Osteoblast (primary cell): ENCODE measurements at regions not wholly inside any gene's neighbourhood (a gene's known extent, or its start where the extent isn't known, plus 50 kb on each side); places are given as distances from the start of the nearest gene placed in this dataset.

Experiments used
- DNase-seq: peaks from one replicate; pipeline ENCODE4 v3.0.0; 2011; ENCODE audit warnings: low spot score, mixed read lengths; ENCODE audit not compliant: insufficient read length; ENCODE audit errors: missing footprints
- H2AFZ ChIP-seq: 2 replicates; pipeline ENCODE4 v1.6.0; 2011; ENCODE audit warnings: mild to moderate bottlenecking, low read length
- H3K27ac ChIP-seq: 2 replicates; pipeline ENCODE4 v1.5.1; 2011; ENCODE audit warnings: mild to moderate bottlenecking, low read depth, low read length, moderate library complexity
- H3K27me3 ChIP-seq: 2 replicates; pipeline ENCODE4 v1.6.0; 2012; ENCODE audit warnings: mild to moderate bottlenecking, control low read depth, inconsistent platforms, low read length, moderate library complexity; ENCODE audit not compliant: insufficient read depth
- H3K36me3 ChIP-seq: 2 replicates; pipeline ENCODE4 v1.5.1; 2011; ENCODE audit warnings: mild to moderate bottlenecking, low read length, control low read depth, moderate library complexity; ENCODE audit not compliant: insufficient read depth
- H3K4me1 ChIP-seq: 2 replicates; pipeline ENCODE4 v1.5.1; 2011; ENCODE audit warnings: mild to moderate bottlenecking, low read length, control low read depth, moderate library complexity; ENCODE audit not compliant: insufficient read depth
- H3K4me2 ChIP-seq: 2 replicates; pipeline ENCODE4 v1.6.0; 2011; ENCODE audit warnings: mild to moderate bottlenecking, low read length; ENCODE audit not compliant: insufficient read depth
- H3K4me3 ChIP-seq: fragments of 200-600 bp; sonication (generic); 3 replicates; pipeline ENCODE4 v1.5.1; 2012; ENCODE audit warnings: mild to moderate bottlenecking, low read length, inconsistent platforms; ENCODE audit not compliant: insufficient read depth
- H3K79me2 ChIP-seq: 2 replicates; pipeline ENCODE4 v1.6.0; 2012; ENCODE audit warnings: mild to moderate bottlenecking, low read length, control low read depth, inconsistent platforms; ENCODE audit not compliant: insufficient read depth
- H3K9me3 ChIP-seq: 2 replicates; pipeline ENCODE4 v1.5.1; 2011; ENCODE audit warnings: low read depth, low read length, control low read depth
- H4K20me1 ChIP-seq: 2 replicates; pipeline ENCODE4 v1.6.0; 2012; ENCODE audit warnings: mild to moderate bottlenecking, low read length, control low read depth; ENCODE audit not compliant: insufficient read depth
- TF ChIP-seq, protein P1 (sequence below): IDR thresholded peaks from 2 replicates; pipeline ENCODE4 v1.5.1; 2011; ENCODE audit warnings: mild to moderate bottlenecking, low read depth, low read length, moderate library complexity; ENCODE audit errors: extremely low read depth

DNA sequence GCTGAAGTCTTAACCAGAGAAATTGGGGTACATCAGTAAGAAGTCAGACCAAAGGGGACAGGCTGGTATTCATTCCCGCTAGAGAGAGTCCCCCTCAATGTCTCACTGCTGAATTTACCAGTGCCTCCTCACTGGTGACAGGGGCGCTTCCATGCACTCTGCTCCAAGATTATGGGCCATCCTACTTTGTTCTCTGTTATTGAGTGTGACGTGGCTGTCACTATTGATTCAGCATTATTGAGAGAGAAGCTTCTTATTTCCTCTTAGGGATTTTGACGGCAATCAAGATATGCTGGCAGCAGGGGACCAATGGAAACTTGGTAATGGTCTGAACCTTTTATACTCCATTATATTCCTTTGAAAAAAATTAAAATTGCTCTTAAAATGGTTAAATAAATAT is 118.6 kb downstream of the SYF2 start:
- Histone ChIP-seq H3K4me3 (no peak overlapping the region), H3K79me2 (no peaks in the 10 kb centered on the region), H3K27ac (no peak overlapping the region), H4K20me1 (no peaks in the 10 kb centered on the region), H3K4me2 (no peak overlapping the region), H3K36me3 (no peaks in the 10 kb centered on the region), H2AFZ (no peak overlapping the region), H3K4me1 (no peaks in the 10 kb centered on the region), H3K27me3 (peaks cover 8% of the 10 kb centered on the region), H3K9me3 (peaks cover 8% of the 10 kb centered on the region)
- DNase-seq = no peak
- TF ChIP-seq, protein P1, sequence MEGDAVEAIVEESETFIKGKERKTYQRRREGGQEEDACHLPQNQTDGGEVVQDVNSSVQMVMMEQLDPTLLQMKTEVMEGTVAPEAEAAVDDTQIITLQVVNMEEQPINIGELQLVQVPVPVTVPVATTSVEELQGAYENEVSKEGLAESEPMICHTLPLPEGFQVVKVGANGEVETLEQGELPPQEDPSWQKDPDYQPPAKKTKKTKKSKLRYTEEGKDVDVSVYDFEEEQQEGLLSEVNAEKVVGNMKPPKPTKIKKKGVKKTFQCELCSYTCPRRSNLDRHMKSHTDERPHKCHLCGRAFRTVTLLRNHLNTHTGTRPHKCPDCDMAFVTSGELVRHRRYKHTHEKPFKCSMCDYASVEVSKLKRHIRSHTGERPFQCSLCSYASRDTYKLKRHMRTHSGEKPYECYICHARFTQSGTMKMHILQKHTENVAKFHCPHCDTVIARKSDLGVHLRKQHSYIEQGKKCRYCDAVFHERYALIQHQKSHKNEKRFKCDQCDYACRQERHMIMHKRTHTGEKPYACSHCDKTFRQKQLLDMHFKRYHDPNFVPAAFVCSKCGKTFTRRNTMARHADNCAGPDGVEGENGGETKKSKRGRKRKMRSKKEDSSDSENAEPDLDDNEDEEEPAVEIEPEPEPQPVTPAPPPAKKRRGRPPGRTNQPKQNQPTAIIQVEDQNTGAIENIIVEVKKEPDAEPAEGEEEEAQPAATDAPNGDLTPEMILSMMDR = no peak

DNA sequence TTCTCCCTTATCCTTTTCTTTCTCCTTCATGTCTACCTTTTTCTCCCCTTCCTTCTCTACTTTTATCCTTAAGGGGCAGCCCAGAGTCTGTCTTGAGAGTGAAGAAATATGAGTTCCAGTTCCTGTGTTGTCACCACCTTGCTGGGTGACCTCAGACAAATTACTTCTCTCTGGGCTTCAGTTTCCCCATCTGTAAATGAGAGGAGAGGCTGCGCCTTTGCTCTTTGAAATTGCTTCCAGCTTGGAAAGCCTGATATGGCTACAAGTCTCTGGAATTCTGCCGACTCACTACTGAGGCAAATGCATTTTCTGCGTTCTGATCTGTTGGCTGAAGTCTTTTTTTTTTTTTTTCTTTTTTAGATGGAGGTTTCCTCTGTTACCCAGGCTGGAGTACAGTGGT is 119.2 kb downstream of the SYF2 start:
- Histone ChIP-seq H3K9me3 (peaks cover 8% of the 10 kb centered on the region), H3K4me3 (no peak overlapping the region), H2AFZ (no peak overlapping the region), H3K4me2 (no peak overlapping the region), H3K27me3 (peaks cover 8% of the 10 kb centered on the region), H3K79me2 (no peaks in the 10 kb centered on the region), H4K20me1 (no peaks in the 10 kb centered on the region), H3K36me3 (no peaks in the 10 kb centered on the region), H3K4me1 (no peaks in the 10 kb centered on the region), H3K27ac (no peak overlapping the region)
- no peak for DNase-seq
- TF ChIP-seq, protein P1 = no peak

DNA sequence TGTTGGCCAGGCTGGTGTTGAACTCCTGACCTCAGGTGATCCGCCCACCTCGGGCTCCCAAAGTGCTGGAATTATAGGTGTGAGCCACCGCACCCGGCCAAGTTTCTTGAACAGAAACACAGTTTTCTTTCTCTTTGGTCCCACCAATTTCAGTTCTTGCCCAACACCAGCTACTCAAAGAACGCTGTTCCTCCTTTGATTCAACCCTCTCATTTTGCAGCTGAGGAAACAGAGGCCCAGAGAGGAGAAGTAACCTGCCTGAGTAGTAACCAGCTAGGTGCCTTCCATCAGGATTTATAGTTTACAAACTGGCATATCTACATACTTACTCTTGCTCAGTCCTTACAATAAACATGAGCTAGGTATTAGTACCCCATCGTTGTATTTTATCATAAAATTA is 119.9 kb downstream of the SYF2 start:
- Histone ChIP-seq H3K4me3 (no peak overlapping the region), H3K79me2 (no peaks in the 10 kb centered on the region), H2AFZ (no peak overlapping the region), H3K27me3 (peaks cover 8% of the 10 kb centered on the region), H3K4me2 (no peak overlapping the region), H3K36me3 (no peaks in the 10 kb centered on the region), H3K27ac (no peak overlapping the region), H3K9me3 (peaks cover 7% of the 10 kb centered on the region), H4K20me1 (no peaks in the 10 kb centered on the region), H3K4me1 (peaks cover 6% of the 10 kb centered on the region)
- TF ChIP-seq, protein P1 = no peak
- DNase-seq = no peak

DNA sequence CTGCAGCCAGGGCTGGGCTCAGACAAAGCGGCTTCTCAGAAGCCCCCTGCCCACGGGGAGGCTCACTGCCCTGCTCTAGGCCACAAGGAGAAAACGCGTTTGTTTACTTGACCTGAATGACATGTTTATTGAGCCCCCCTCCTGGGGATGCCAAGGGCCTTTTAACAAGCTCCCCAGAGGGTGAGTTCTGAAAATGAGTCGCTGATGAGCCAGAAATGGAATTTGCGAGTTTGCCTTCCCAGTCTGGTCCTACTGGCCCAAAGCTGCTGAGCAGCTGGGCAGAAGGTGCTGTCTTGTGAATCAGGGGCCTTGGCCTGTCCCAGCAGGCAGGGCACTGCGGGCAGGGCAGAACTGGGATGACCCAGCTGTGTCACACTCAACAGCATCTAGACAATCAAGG is 120.6 kb downstream of the SYF2 start:
- no peak overlapping the region for H3K4me3 ChIP-seq
- H3K4me1 ChIP-seq = peaks cover 8% of the 10 kb centered on the region
- no peak overlapping the region for H3K4me2 ChIP-seq
- H3K27me3 ChIP-seq = peaks cover 11% of the 10 kb centered on the region
- DNase-seq = peak; percentile 18
- H3K79me2 ChIP-seq = no peaks in the 10 kb centered on the region
- H4K20me1 ChIP-seq = no peaks in the 10 kb centered on the region
- peaks cover 4% of the 10 kb centered on the region for H3K9me3 ChIP-seq
- no peak overlapping the region for H3K27ac ChIP-seq
- TF ChIP-seq, protein P1 = no peak
- no peaks in the 10 kb centered on the region for H3K36me3 ChIP-seq
- no peak overlapping the region for H2AFZ ChIP-seq
